D721Med (cell line): ENCODE measurements at regions not wholly inside any gene's neighbourhood (a gene's known extent, or its start where the extent isn't known, plus 50 kb on each side); places are given as distances from the start of the nearest gene placed in this dataset.

ENCODE experiments used
- DNase-seq: peaks from one replicate; pipeline ENCODE4 v3.0.0; 2011; ENCODE audit warnings: low spot score; ENCODE audit not compliant: insufficient read length
- FAIRE-seq: peaks from 2 replicates; lab custom pipeline; 2011; peaks lifted over from hg19 to GRCh38; lab: Jason Lieb, UNC
- TF ChIP-seq, protein P1 (sequence below): IDR thresholded peaks from 2 replicates; pipeline ENCODE4 v1.5.1; 2012; ENCODE audit warnings: mild to moderate bottlenecking, control low read depth; ENCODE audit not compliant: insufficient read depth; ENCODE audit errors: missing control alignments

GRCh38 chr10:3975016-3975415 lies 190.0 kb upstream of the KLF6 start:
- TF ChIP-seq, protein P1, sequence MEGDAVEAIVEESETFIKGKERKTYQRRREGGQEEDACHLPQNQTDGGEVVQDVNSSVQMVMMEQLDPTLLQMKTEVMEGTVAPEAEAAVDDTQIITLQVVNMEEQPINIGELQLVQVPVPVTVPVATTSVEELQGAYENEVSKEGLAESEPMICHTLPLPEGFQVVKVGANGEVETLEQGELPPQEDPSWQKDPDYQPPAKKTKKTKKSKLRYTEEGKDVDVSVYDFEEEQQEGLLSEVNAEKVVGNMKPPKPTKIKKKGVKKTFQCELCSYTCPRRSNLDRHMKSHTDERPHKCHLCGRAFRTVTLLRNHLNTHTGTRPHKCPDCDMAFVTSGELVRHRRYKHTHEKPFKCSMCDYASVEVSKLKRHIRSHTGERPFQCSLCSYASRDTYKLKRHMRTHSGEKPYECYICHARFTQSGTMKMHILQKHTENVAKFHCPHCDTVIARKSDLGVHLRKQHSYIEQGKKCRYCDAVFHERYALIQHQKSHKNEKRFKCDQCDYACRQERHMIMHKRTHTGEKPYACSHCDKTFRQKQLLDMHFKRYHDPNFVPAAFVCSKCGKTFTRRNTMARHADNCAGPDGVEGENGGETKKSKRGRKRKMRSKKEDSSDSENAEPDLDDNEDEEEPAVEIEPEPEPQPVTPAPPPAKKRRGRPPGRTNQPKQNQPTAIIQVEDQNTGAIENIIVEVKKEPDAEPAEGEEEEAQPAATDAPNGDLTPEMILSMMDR = no peak
- FAIRE-seq (no peak), DNase-seq (no peak)

DNA sequence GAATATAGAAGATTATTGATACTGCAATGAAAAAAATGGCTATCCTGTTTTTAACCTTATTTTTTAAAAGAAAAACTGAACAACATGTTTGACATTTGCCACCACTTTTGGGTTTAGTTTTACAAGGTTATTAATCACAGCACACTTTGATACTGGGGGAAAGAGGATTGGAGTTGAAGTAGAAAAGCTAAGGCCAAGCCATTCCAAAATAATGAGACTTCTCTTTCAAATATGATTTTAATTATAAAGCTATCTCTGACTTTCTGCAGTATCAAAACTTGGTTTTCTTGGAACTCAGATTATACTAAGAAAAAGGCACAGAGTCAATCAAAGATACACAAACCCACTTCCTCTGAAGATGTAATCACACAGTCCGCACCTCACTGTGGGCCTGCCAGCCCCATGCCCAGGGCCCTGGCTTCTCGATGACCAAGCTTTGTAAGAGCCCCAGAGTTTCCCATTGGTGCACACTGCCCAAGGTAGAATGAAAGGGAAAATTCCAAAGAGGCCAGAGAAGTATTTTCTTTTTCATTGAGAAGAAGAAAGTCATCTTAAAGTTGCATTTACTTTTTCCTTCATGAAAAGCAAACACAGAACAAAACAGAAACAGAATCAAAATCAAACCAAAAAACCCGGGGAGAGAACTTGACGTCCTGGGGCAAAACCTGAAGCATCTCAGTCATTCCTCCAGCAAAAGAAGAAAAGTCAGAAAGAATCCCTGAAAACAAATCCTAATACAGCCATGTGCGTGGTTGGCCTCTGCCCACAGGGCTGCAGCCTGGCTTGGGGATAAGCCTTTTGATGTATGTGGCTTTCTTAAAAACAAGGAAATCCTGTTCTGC lies 187.7 kb upstream of the KLF6 start:
- TF ChIP-seq, protein P1 = no peak
- no peak for FAIRE-seq
- DNase-seq = no peak

GRCh38 chr10:3971713-3972112 lies 186.7 kb upstream of the KLF6 start:
- FAIRE-seq (no peak), DNase-seq (no peak)
- TF ChIP-seq, protein P1 = no peak

DNA sequence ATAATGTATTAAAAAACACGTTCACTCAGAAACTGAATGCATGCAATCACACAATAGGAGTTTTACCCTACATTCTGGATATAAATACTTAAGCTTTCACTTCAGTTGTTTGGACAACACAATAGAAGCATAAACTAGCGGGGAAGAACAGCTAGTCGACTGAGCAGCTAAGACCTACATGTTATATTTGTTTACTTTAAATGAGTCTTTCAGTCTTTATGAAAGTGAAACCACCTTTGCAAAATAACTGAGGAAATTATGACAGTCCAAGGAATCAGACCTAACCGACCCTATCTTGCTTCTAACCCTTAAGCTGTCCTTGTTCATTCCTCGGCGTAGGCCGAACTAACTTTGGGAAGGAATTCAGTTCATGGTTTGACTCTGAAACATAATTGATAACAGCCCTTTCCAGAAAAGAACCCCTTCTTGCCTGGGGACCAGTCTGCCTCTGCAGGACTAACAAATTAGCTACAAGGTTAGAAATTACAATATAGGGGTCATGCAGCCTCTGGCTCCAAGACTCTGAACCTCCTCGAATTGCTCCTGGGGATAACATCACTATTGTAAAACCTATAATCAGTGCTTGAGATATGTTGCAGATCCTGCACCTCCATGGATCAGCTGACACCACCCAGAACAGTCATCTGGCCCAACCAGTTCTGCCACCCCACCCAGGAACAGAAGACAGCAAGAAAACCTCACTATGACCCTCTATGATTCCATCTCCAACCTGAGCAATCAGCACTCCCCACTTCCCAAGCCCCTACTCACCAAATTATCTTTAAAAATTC lies 185.1 kb upstream of the KLF6 start:
- TF ChIP-seq, protein P1 = no peak
- no peak for FAIRE-seq
- DNase-seq = no peak

- FAIRE-seq = no peak
- TF ChIP-seq, protein P1 = no peak
- DNase-seq = no peak
Measured at GRCh38 chr10:3968727-3969126, 183.7 kb upstream of the KLF6 start.

DNA sequence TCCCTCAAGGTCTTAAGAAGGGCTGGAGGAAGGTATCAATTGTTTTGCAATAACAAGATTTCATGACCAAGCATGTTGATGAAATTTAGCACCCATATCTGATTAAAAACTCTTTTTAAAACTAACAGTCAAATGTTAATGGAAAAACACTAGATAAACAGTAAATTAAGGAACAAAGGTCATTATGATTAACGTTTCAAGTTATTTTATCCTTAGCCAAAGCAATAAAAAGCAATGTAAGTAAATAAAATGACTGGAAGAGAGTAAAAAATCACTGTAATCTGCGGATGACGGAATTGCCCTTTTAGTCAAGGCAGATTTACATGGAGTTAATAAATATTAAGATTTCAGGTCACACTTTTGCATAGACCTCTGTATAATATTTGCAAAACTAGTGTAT lies 179.5 kb upstream of the KLF6 start:
- FAIRE-seq (no peak), DNase-seq (no peak)
- TF ChIP-seq, protein P1 = no peak
